AG10803 (cell line): ENCODE measurements at regions not wholly inside any gene's neighbourhood (a gene's known extent, or its start where the extent isn't known, plus 50 kb on each side); places are given as distances from the start of the nearest gene placed in this dataset.

Source experiments
- DNase-seq: peaks from one replicate; pipeline ENCODE4 v3.0.0; 2010; ENCODE audit warnings: low read depth
- H3K4me3 ChIP-seq: 2 replicates; pipeline ENCODE4 v1.5.1; 2011; ENCODE audit warnings: mild to moderate bottlenecking, low read length, control low read depth
- CTCF ChIP-seq: conservative IDR thresholded peaks from 2 replicates; pipeline ENCODE4 v1.5.1; 2011; ENCODE audit warnings: mild to moderate bottlenecking, low read length, control low read depth, inconsistent platforms

- no peak for DNase-seq
- TF ChIP-seq CTCF = no peak
- H3K4me3 ChIP-seq = no peak overlapping the region
These were observed 267.6 kb downstream of the ISL1 start for GRCh38 chr5:51650824-51651223.

DNA sequence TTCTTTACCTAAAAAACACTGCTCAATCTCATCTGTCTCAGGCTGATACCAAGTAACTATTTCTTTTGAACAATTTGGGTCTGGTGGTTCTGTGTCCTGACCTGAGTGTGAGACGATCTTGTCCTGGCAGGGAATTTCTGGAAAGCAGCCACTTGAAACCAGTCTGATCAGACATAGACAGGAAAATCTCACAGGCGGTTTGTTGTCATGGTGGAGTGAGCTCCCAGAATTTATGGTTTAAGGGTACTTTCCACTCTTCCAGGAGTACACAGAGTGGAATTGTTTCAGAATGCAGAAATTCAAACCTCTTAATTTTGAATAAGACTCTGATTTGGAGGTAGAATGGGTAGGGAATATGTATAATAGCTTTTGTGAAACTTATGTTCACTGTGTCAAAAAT is 268.2 kb downstream of the ISL1 start:
- no peak for TF ChIP-seq CTCF
- H3K4me3 ChIP-seq = no peak overlapping the region
- no peak for DNase-seq

- no peak for DNase-seq
- TF ChIP-seq CTCF = no peak
- H3K4me3 ChIP-seq = no peak overlapping the region
These were observed 268.6 kb downstream of the ISL1 start for GRCh38 chr5:51651889-51652288.

DNA sequence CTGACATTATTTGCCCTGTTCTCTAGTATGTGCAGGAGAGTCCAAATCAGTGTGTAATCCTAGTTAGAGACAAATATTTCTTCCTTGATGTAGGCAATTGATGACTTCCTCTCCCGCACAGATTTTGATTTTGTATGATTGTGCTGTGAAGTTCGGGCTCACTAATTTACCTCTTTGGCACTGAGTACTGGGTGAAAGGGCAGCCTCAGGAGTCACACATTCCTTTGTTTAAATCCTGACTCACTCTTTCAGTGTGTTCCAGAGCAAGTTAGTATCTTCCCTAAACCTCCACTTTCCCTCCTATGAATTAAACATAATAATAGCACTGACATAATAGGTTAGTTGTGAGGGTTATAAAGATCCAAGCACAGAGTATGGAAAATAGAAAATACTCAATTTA is 269.7 kb downstream of the ISL1 start:
- DNase-seq = no peak
- no peak overlapping the region for H3K4me3 ChIP-seq
- TF ChIP-seq CTCF = no peak

DNA sequence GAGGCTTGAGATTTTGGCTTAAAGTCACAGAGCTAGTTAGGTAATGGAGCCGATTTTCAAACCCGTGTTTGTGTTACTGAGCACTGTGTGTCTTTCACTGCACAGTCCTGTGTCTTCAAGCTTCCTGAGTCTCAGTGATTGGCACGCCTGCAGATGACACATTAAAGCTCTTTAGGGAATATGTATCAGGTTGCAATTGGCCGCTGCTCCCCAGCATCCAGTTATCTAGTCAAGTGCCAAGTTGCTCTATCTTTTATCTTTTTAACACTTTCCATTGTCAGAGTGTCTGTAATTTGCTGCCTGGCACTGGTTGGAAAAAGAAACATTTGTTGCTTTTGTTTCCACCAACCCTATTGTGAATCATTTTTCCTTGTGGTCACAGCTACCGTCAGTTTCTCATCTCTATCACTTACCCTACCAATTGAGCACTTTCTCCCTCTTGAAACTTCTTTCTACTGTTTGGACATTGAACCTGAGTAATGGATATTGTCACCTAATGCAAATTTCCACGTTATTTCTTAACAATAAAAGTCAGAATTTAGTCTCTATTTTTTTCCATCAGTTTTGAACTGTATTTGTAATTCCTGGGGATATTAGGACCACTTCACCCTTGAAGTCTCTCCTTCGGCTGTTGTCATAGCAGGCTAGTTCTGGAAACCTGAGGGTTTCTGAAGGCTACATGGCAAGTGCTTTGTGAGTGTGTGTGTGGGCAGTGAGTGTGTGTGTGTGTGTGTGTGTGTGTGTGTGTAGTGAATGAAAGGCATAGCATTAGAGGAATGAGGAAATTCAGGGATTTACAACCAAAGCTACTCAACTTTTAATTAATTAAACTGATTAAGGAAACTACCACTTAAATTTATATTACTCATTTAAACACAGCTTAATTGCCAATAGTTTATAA is 274.3 kb downstream of the ISL1 start:
- no peak for DNase-seq
- no peak for TF ChIP-seq CTCF
- H3K4me3 ChIP-seq = no peak overlapping the region

GRCh38 chr5:51661646-51662265 is 278.5 kb downstream of the ISL1 start:
- TF ChIP-seq CTCF = no peak
- H3K4me3 ChIP-seq = no peak overlapping the region
- no peak for DNase-seq
